Activated B cell treated with CpG ODN at 0.5 μM for 24 hours (primary cell): ENCODE measurements at regions not wholly inside any gene's neighbourhood (a gene's known extent, or its start where the extent isn't known, plus 50 kb on each side); places are given as distances from the start of the nearest gene placed in this dataset.

Source experiments
- ATAC-seq: fragments of 200-7000 bp; cut with Tn5 transposase; one replicate; pipeline ENCODE4 v1.10.0; 2021; ENCODE audit warnings: low read depth, mild to moderate bottlenecking, moderate library complexity
- CTCF ChIA-PET: fragments of 350-600 bp; sonication (Branson Sonifier 250); formaldehyde crosslinking; loops from one replicate; lab custom pipeline; 2021; ENCODE audit warnings: antibody characterized with exemption; lab: Charles Lee
- POLR2A ChIA-PET: fragments of 350-600 bp; sonication (Branson Sonifier 250); formaldehyde crosslinking; loops from one replicate; lab custom pipeline; 2021; ENCODE audit warnings: antibody characterized with exemption; lab: Charles Lee
- DNase-seq: peaks from one replicate; pipeline ENCODE4 v3.0.0; 2022
- H3K27ac Mint-ChIP-seq: one replicate; pipeline ENCODE4 v1.8.0; 2020; ENCODE audit warnings: mixed read lengths
- H3K27me3 Mint-ChIP-seq: one replicate; pipeline ENCODE4 v1.8.0; 2021; ENCODE audit warnings: mixed read lengths
- H3K36me3 Mint-ChIP-seq: one replicate; pipeline ENCODE4 v1.8.0; 2021; ENCODE audit warnings: low read depth, mixed read lengths
- H3K4me1 Mint-ChIP-seq: one replicate; pipeline ENCODE4 v1.8.0; 2021; ENCODE audit warnings: mixed read lengths
- H3K4me3 Mint-ChIP-seq: one replicate; pipeline ENCODE4 v1.8.0; 2020; ENCODE audit warnings: mild to moderate bottlenecking, mixed read lengths
- H3K9me3 Mint-ChIP-seq: one replicate; pipeline ENCODE4 v1.8.0; 2020; ENCODE audit warnings: mixed read lengths
- CTCF ChIP-seq: fragments of 200-600 bp; IDR thresholded peaks from one replicate; pipeline ENCODE4 v1.8.0; 2022; ENCODE audit warnings: antibody characterized with exemption, mild to moderate bottlenecking
- intact Hi-C: fragments of 100-400 bp; cut with micrococcal nuclease; formaldehyde crosslinking; loops from one replicate; pipeline ENCODE4 v1.15.1; 2024

- H3K36me3 Mint-ChIP-seq, result no peaks in the 10 kb centered on the region
- CTCF ChIA-PET, result no interaction called here
- H3K27ac Mint-ChIP-seq, result no peak overlapping the region
Observed at GRCh38 chr5:88485531-88485930, 216.9 kb upstream of the TMEM161B start.

GRCh38 chr5:88483964-88484672 lies 215.5 kb upstream of the TMEM161B start:
- POLR2A ChIA-PET, result no interaction called here
- no peak for TF ChIP-seq CTCF
- no peaks in the 10 kb centered on the region for H3K36me3 Mint-ChIP-seq

More at GRCh38 chr5:88485531-88485930, 216.9 kb upstream of the TMEM161B start:
- POLR2A ChIA-PET, result no interaction called here
- intact Hi-C loops, result no loop called here
- peaks cover 2% of the 10 kb centered on the region for H3K27me3 Mint-ChIP-seq
- TF ChIP-seq CTCF, result no peak
- no peak overlapping the region for H3K4me3 Mint-ChIP-seq
- H3K9me3 Mint-ChIP-seq, result no peaks in the 10 kb centered on the region
- DNase-seq (no peak), ATAC-seq (no peak)
- H3K4me1 Mint-ChIP-seq, result no peaks in the 10 kb centered on the region

GRCh38 chr5:88480801-88481499 lies 212.3 kb upstream of the TMEM161B start:
- no peaks in the 10 kb centered on the region for H3K4me1 Mint-ChIP-seq
- intact Hi-C loops, result no loop called here
- H3K27me3 Mint-ChIP-seq, result peaks cover 6% of the 10 kb centered on the region
- TF ChIP-seq CTCF, result no peak
- no peaks in the 10 kb centered on the region for H3K36me3 Mint-ChIP-seq
- ATAC-seq (no peak), DNase-seq (no peak)
- CTCF ChIA-PET, result no interaction called here
- POLR2A ChIA-PET, result no interaction called here
- H3K9me3 Mint-ChIP-seq, result no peaks in the 10 kb centered on the region
- H3K27ac Mint-ChIP-seq, result no peak overlapping the region
- no peak overlapping the region for H3K4me3 Mint-ChIP-seq

More at GRCh38 chr5:88483964-88484672, 215.5 kb upstream of the TMEM161B start:
- H3K27ac Mint-ChIP-seq, result no peak overlapping the region
- ATAC-seq (no peak), DNase-seq (no peak)
- peaks cover 3% of the 10 kb centered on the region for H3K27me3 Mint-ChIP-seq
- intact Hi-C loops, result no loop called here
- H3K9me3 Mint-ChIP-seq, result no peaks in the 10 kb centered on the region
- CTCF ChIA-PET, result no interaction called here
- H3K4me1 Mint-ChIP-seq, result no peaks in the 10 kb centered on the region
- no peak overlapping the region for H3K4me3 Mint-ChIP-seq

- H3K9me3 Mint-ChIP-seq, result no peaks in the 10 kb centered on the region
- POLR2A ChIA-PET, result no interaction called here
Observed at GRCh38 chr5:88480245-88480644, 211.6 kb upstream of the TMEM161B start.

More at GRCh38 chr5:88480245-88480644, 211.6 kb upstream of the TMEM161B start:
- no peak overlapping the region for H3K27ac Mint-ChIP-seq
- CTCF ChIA-PET, result no interaction called here
- H3K4me3 Mint-ChIP-seq, result no peak overlapping the region
- H3K36me3 Mint-ChIP-seq, result no peaks in the 10 kb centered on the region
- no peak for TF ChIP-seq CTCF
- H3K4me1 Mint-ChIP-seq, result no peaks in the 10 kb centered on the region
- peaks cover 6% of the 10 kb centered on the region for H3K27me3 Mint-ChIP-seq
- ATAC-seq, result no peak
- intact Hi-C loops, result no loop called here
- DNase-seq, result no peak
